GM23248 (cell line): ENCODE measurements at regions not wholly inside any gene's neighbourhood (a gene's known extent, or its start where the extent isn't known, plus 50 kb on each side); places are given as distances from the start of the nearest gene placed in this dataset.
"Not testable (repeated sequence)": the region's sequence is repeated elsewhere in the genome, so short reads cannot be mapped to it uniquely, and the experiment has no call there.

Source experiments
- EZH2 ChIP-seq: fragments of 200-600 bp; sonication (generic); IDR thresholded peaks from 2 replicates; pipeline ENCODE4 v1.6.1; 2018; ENCODE audit warnings: antibody characterized with exemption, mild to moderate bottlenecking; ENCODE audit not compliant: insufficient read depth, poor library complexity, severe bottlenecking
- EZH2phosphoT487 ChIP-seq: fragments of 200-600 bp; sonication (generic); IDR thresholded peaks from 2 replicates; pipeline ENCODE4 v1.6.1; 2018; ENCODE audit warnings: antibody characterized with exemption, moderate library complexity, mild to moderate bottlenecking, low read depth; ENCODE audit not compliant: insufficient read depth

DNA sequence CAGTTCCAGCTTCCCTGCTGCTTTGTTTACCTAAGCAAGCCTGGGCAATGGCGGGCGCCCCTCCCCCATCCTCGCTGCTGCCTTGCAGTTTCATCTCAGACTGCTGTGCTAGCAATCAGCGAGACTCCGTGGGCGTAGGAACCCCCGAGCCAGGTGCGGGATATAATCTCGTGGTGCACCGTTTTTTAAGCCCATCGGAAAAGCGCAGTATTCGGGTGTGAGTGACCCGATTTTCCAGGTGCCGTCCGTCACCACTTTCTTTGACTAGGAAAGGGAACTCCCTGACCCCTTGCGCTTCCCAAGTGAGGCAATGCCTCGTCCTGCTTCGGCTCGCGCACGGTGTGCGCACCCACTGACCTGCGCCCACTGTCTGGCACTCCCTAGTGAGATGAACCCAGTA is 914.7 kb downstream of the AMY1C start:
- not testable (repeated sequence) for TF ChIP-seq EZH2, EZH2phosphoT487
